ENCODE measurements at regions not wholly inside any gene's neighbourhood (a gene's known extent, or its start where the extent isn't known, plus 50 kb on each side); places are given as distances from the start of the nearest gene placed in this dataset.

GRCh38 chr15:35727627-35728026, 181.7 kb upstream of the DPH6 start:
- DNase-seq: no peak
- H3K9me3 Mint-ChIP-seq (ENCODE audit: unreplicated experiment): peaks cover 10% of the 10 kb centered on the region
- peak overlapping the region; percentile 80 for H3K27ac Mint-ChIP-seq (ENCODE audit: unreplicated experiment)
- peaks cover 25% of the 10 kb centered on the region for H3K4me1 Mint-ChIP-seq (ENCODE audit: low read depth, unreplicated experiment)
- no TSS peak for BruUV-seq (replicated peaks)
- Histone ChIP-seq H3K4me3 (ENCODE audit: low read depth, low read length) (no peak overlapping the region), H3K27me3 (replicated peaks; ENCODE audit: control insufficient read depth, insufficient read depth, low read length) (no peaks in the 10 kb centered on the region), H3K36me3 (ENCODE audit: control insufficient read depth, insufficient read depth, low read length) (no peaks in the 10 kb centered on the region), H3K4me1 (peaks cover 18% of the 10 kb centered on the region), H3K9me3 (no peaks in the 10 kb centered on the region)
- ChIA-PET CTCF (no interaction called here), POLR2A (no interaction called here)
- intact Hi-C loops (cut with micrococcal nuclease; ENCODE audit: unreplicated experiment): loop anchor here (1.0 kb wide), 1 partner anchor 29 kb away; no protein-coding TSS in a partner anchor
- no peak overlapping the region for H3K4me3 Mint-ChIP-seq (ENCODE audit: unreplicated experiment)
- H3K27me3 Mint-ChIP-seq (ENCODE audit: insufficient read depth, unreplicated experiment): no peaks in the 10 kb centered on the region
- peaks cover 5% of the 10 kb centered on the region for H3K36me3 Mint-ChIP-seq (ENCODE audit: insufficient read depth, unreplicated experiment)
- TF ChIP-seq CTCF (IDR thresholded peaks at IDR 0.05; ENCODE audit: insufficient read depth in 1 of 2, low read depth in 1 of 2, low read length in 1 of 2, severe bottlenecking in 1 of 2, unreplicated experiment in 1 of 2): no peak

GRCh38 chr15:35728219-35728940, 182.4 kb upstream of the DPH6 start:
- H3K36me3 Mint-ChIP-seq (ENCODE audit: insufficient read depth, unreplicated experiment): peaks cover 5% of the 10 kb centered on the region
- ChIA-PET CTCF (no interaction called here), POLR2A (no interaction called here)
- peaks cover 28% of the 10 kb centered on the region for H3K4me1 Mint-ChIP-seq (ENCODE audit: low read depth, unreplicated experiment)
- peak overlapping the region; percentile 80 for H3K27ac Mint-ChIP-seq (ENCODE audit: unreplicated experiment)
- peak; percentile 44 to 56 for DNase-seq
- intact Hi-C loops (cut with micrococcal nuclease; ENCODE audit: unreplicated experiment): loop anchor here (1.0 kb wide), 1 partner anchor 30 kb away; no protein-coding TSS in a partner anchor
- Histone ChIP-seq H3K36me3 (ENCODE audit: control insufficient read depth, insufficient read depth, low read length) (no peaks in the 10 kb centered on the region), H3K27me3 (replicated peaks; ENCODE audit: control insufficient read depth, insufficient read depth, low read length) (no peaks in the 10 kb centered on the region), H3K4me1 (peaks cover 18% of the 10 kb centered on the region), H3K4me3 (ENCODE audit: low read depth, low read length) (no peak overlapping the region), H3K9me3 (no peaks in the 10 kb centered on the region)
- peaks cover 9% of the 10 kb centered on the region for H3K9me3 Mint-ChIP-seq (ENCODE audit: unreplicated experiment)
- H3K4me3 Mint-ChIP-seq (ENCODE audit: unreplicated experiment): peak overlapping the region; percentile 58
- H3K27me3 Mint-ChIP-seq (ENCODE audit: insufficient read depth, unreplicated experiment): no peaks in the 10 kb centered on the region
- BruUV-seq (replicated peaks): no TSS peak
- no peak for TF ChIP-seq CTCF (IDR thresholded peaks at IDR 0.05; ENCODE audit: insufficient read depth in 1 of 2, low read depth in 1 of 2, low read length in 1 of 2, severe bottlenecking in 1 of 2, unreplicated experiment in 1 of 2)

GRCh38 chr15:35736150-35736549, 190.2 kb upstream of the DPH6 start:
- Histone ChIP-seq H3K9me3 (no peaks in the 10 kb centered on the region), H3K27me3 (replicated peaks; ENCODE audit: control insufficient read depth, insufficient read depth, low read length) (no peaks in the 10 kb centered on the region), H3K4me3 (ENCODE audit: low read depth, low read length) (no peak overlapping the region), H3K4me1 (peaks cover 4% of the 10 kb centered on the region), H3K36me3 (ENCODE audit: control insufficient read depth, insufficient read depth, low read length) (no peaks in the 10 kb centered on the region)
- Mint-ChIP-seq H3K4me3 (ENCODE audit: unreplicated experiment) (no peak overlapping the region), H3K9me3 (ENCODE audit: unreplicated experiment) (no peaks in the 10 kb centered on the region), H3K4me1 (ENCODE audit: low read depth, unreplicated experiment) (peaks cover 22% of the 10 kb centered on the region), H3K36me3 (ENCODE audit: insufficient read depth, unreplicated experiment) (no peaks in the 10 kb centered on the region), H3K27me3 (ENCODE audit: insufficient read depth, unreplicated experiment) (no peaks in the 10 kb centered on the region), H3K27ac (ENCODE audit: unreplicated experiment) (no peak overlapping the region)
- no peak for DNase-seq
- ChIA-PET POLR2A (no interaction called here), CTCF (no interaction called here)
- intact Hi-C loops (cut with micrococcal nuclease; ENCODE audit: unreplicated experiment): no loop called here
- no TSS peak for BruUV-seq (replicated peaks)
- no peak for TF ChIP-seq CTCF (IDR thresholded peaks at IDR 0.05; ENCODE audit: insufficient read depth in 1 of 2, low read depth in 1 of 2, low read length in 1 of 2, severe bottlenecking in 1 of 2, unreplicated experiment in 1 of 2)

Measured in Caco-2 (cell line).